Thyroid gland (tissue), 4 donors: ENCODE measurements at regions not wholly inside any gene's neighbourhood (a gene's known extent, or its start where the extent isn't known, plus 50 kb on each side); places are given as distances from the start of the nearest gene placed in this dataset.

Source experiments
- CTCF ChIP-seq, 6 experiments: fragments of 200-600 bp in 3 of 6; fragments of 450-650 bp in 3 of 6; sonication (generic) in 3 of 6; IDR thresholded peaks; one replicate each; pipeline ENCODE4 v1.5.1; 2016 to 2019; ENCODE audit warnings: antibody characterized with exemption in 6 of 6, mild to moderate bottlenecking in 2 of 6, inconsistent platforms in 1 of 6, moderate library complexity in 1 of 6
- POLR2A ChIP-seq, 2 donors: fragments of 450-650 bp; IDR thresholded peaks; one replicate each; pipeline ENCODE4 v1.6.1; 2017; ENCODE audit warnings: antibody characterized with exemption in 2 of 2, mild to moderate bottlenecking in 2 of 2, moderate library complexity in 1 of 2

GRCh38 chr5:112625246-112625645 lies 112.4 kb upstream of the APC start:
- TF ChIP-seq CTCF (IDR thresholded peaks at IDR 0.05): no peak
- no peak for TF ChIP-seq POLR2A (IDR thresholded peaks at IDR 0.05)
